ENCODE measurements at regions not wholly inside any gene's neighbourhood (a gene's known extent, or its start where the extent isn't known, plus 50 kb on each side); places are given as distances from the start of the nearest gene placed in this dataset.

- no peak for DNase-seq
These were observed 753.3 kb downstream of the IRX1 start for GRCh38 chr5:4348919-4349318.

DNA sequence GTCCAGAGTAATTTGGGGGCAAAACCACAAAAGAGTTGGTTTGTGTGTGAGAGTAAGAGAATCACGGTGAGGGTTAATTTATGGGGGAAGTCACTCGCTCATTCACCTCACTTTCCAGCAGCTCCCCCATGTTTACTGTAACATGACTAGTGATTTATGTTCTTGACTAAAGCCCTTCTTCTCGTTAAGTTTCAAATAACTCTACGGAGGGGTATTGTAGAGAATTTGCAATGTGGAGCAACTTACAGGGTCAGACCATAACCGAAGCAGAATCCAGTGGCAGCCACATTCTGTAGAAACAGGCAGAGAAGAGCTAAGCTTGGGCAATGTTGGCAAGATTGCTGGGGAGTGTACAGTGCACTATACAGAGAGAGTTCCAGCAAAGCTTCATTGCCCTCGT is 760.6 kb downstream of the IRX1 start:
- DNase-seq: no peak

GRCh38 chr5:4359847-4360246 is 764.2 kb downstream of the IRX1 start:
- DNase-seq: no peak

DNA sequence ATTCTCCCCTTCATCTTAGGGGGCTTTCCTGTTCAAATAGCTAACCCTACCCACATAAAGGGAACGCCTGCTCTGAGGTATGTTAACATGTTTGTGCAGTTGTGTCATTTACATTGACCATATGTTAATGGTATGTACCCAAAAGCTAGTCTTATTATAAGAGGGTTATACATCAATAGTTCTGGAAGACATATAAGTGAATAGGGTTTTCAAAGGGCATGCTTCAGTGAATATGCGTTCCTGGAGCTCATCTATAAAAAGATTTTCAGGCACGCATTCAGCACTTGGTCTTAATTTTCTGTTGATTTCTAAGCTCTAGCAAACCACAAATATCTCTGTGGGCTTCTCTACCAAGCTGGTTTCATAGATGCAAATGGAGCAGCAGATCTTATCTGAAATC is 766.1 kb downstream of the IRX1 start:
- DNase-seq: no peak

GRCh38 chr5:4362411-4362810 is 766.8 kb downstream of the IRX1 start:
- no peak for DNase-seq

DNA sequence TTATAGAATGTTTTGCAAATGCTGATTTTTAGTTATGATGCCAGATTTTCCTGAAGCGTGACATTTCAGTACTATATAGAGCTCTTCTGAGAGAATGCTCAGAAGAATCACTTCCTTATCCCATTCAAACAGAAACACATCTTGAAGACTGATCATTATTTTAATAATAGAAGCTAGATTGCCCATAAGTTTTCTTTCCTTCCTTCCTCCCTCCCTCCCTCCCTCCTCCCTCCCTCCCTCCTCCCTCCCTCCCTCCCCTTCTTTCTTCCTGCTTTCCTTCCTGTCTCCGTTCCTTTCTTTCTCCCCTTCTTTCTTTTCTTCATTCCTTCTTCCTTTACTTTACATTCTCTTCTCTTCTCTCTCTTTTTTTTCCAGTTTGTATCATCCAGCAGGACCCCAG is 767.4 kb downstream of the IRX1 start:
- DNase-seq: no peak

DNA sequence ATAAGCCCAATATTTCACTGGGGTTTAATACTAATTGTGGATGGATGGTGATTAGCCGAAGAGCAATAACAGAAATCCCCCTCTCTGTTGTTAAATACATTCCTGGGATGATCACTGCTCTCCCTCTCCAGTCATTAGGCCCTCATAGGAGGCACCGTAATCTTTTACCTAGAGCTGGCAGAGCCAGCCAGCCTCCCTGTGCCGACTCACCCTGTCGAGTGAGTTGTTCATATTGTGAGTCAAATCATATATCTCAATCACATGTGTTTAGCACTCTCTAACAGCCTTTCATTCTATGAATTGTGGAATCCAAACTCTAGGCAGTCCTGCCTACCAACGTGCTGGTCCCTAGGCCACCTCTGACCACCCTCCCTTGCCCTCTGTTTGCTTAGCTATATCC is 771.0 kb downstream of the IRX1 start:
- DNase-seq: no peak

DNA sequence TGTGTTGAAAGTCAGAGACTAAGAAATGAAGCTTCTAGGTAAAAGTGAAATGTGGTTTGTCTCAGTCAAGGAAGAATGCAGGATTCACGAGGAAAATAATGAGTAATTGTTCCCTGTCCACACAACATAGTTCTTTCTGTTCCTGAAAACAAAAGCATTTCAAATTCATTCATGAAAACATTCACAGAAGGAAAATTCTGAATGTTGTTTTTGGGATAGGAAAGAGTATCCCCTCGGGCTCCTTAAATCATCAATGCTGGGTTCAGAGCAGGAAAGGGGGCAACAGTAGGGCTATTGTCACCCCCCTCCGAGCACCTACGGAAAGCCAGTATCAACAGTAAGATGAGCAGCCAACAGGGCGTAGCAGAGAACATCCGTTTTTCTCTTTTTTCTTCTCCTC is 769.9 kb upstream of the ADAMTS16 start:
- no peak for DNase-seq

- DNase-seq: no peak
These were observed 767.6 kb upstream of the ADAMTS16 start for GRCh38 chr5:4372481-4372880.

- no peak for DNase-seq
These were observed 766.9 kb upstream of the ADAMTS16 start for GRCh38 chr5:4373051-4373820.

DNA sequence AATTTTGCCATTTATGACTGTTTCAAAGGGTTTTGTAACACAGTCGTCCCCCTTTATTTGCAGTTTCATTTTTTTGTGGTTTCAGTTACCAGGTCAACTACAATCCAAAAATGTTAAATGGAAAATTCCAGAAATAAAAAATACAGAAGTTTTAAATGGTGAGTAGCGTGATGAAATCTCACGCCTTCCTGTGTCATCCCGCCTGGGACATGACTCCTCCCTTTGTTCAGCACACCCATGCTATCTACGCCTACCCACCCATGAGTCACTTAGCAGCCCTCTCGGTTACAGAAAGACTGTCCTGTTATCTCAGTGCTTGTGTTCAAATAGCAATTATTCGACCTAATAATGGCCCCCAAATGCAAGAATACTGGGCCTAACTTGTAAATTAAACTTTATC is 765.3 kb upstream of the ADAMTS16 start:
- no peak for DNase-seq

- no peak for DNase-seq
These were observed 764.5 kb upstream of the ADAMTS16 start for GRCh38 chr5:4375640-4376039.

- DNase-seq: no peak
These were observed 757.0 kb upstream of the ADAMTS16 start for GRCh38 chr5:4383102-4383501.

DNA sequence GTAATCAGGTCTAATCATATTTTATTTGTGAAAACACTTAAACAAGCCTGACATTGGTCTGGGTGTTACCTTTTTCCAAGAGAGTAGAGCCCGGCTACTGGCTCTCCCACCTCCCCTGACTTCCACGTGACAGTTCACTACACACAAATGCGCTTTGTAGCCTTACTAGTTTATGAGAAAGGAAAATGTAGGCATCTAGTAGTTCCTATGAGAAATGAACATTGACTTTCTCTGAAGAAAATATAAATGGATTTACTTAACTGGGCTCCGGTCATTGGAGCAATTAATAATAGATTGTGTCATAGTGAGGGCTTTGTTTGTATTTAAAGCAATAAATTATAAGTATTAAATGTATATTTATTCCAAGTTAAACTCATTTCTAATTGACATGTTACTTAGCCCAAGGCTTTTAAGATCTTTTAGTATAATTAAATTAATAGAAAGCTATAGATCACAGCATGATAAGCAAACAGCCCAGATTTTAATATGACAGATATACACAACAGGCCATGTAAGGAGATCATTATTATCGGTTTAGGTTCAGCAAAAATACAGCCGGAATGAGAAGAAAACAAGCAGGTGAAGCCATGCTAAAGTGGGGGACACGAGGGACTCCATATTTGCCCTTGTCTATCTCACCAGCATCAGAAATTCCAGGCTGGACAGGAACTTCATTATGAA is 756.5 kb upstream of the ADAMTS16 start:
- no peak for DNase-seq

DNA sequence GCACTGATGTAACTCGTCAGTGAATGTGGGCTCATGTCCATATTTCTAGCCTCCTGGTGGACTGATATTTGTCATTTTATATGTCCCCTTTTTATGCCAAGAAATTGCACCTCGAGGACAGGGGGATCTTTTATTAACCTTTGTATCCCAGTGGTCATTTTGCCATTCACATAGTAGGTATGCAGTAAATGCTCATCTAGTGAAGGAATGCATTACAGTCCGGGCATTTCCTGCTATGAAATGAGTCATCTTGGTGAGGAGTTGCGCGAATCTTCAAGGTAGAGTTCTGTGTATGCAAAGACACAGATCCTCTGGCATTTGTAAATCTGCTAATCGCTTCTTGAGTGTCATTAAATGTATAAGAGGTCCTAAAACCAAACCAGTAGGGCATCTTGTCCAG is 755.5 kb upstream of the ADAMTS16 start:
- no peak for DNase-seq

- DNase-seq: no peak
These were observed 754.0 kb upstream of the ADAMTS16 start for GRCh38 chr5:4386152-4386551.

- no peak for DNase-seq
These were observed 752.8 kb upstream of the ADAMTS16 start for GRCh38 chr5:4387290-4387689.

- no peak for DNase-seq
These were observed 744.4 kb upstream of the ADAMTS16 start for GRCh38 chr5:4395752-4396151.

GRCh38 chr5:4405614-4406219 is 734.4 kb upstream of the ADAMTS16 start:
- no peak for DNase-seq

- DNase-seq: no peak
These were observed 730.0 kb upstream of the ADAMTS16 start for GRCh38 chr5:4410151-4410550.

GRCh38 chr5:4411664-4412063 is 728.5 kb upstream of the ADAMTS16 start:
- DNase-seq: no peak

DNA sequence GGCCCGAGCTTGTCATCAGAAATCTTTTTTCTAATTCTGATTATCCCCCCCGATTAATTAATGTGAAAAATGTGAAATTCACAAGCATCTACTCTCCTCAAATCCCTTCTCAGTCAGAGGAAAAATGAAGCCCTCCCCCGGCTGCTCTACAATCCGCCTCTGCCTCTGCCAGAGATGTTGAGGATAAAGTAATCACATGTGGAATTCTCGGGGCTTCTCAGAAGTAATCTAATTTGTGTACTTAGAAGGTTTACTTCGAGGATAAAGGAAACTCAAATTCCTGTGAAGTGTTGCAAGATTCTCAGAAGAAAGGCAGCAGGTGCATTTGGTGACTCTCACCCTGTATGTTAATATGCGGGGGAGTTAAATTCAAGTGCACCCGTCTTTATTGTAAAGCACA is 726.1 kb upstream of the ADAMTS16 start:
- DNase-seq: no peak

DNA sequence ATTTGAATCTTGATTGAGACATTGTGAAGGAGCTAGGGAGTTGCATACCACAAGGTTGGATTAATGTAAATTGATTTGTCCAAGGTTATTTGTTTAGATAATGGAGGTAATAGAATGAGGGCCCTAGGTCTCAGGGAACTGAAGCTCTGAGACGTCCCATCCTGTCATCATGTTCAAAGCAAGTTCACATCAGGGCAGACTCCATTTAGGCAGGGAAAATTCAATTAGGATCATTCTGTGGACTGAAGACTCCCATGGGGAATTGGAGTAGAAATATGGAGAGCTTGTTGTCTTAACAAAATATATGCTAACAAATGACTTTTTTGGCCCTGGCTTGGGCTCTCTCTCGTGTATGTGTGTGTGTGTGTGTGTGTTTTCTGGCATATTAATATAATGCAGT is 722.0 kb upstream of the ADAMTS16 start:
- no peak for DNase-seq

DNA sequence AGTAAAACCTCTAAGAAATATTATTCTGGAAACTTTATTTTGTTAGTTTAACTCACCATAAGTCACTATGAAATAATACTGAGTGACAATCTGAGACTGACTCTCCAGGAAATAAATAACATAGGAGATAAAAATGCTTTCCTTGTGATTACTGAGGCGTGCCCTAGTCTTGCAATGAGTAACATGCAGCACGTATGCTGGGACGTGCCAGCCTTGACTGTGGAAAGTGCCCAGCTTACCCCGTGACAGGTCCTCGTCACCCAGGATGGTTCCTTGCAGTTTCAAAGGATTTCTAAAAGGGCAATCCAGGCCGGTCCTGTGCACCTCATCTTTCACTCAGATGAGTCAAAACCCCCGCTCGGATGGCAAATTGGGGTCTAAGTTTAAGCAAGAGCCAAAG is 720.8 kb upstream of the ADAMTS16 start:
- no peak for DNase-seq
